Liver (tissue), 8 donors: ENCODE measurements at regions not wholly inside any gene's neighbourhood (a gene's known extent, or its start where the extent isn't known, plus 50 kb on each side); places are given as distances from the start of the nearest gene placed in this dataset.

Experiments
- DNase-seq: peaks from one replicate; pipeline ENCODE4 v3.0.0-alpha.2; 2017; ENCODE audit warnings: low spot score
- H3K27ac ChIP-seq, 2 donors: one replicate each; pipeline ENCODE4 v1.7.0; 2013; ENCODE audit warnings: inconsistent platforms in 2 of 2, low read length in 2 of 2, control low read depth in 1 of 2, low read depth in 1 of 2, mild to moderate bottlenecking in 1 of 2
- H3K27me3 ChIP-seq, 4 donors: one replicate each; pipeline versions ENCODE4 v1.6.1 to v1.7.0; 2013; ENCODE audit warnings: low read length in 3 of 4, inconsistent platforms in 1 of 4, mild to moderate bottlenecking in 1 of 4, moderate library complexity in 1 of 4; ENCODE audit not compliant: control insufficient read depth in 4 of 4, insufficient read depth in 4 of 4
- H3K36me3 ChIP-seq, 4 donors: one replicate each; pipeline versions ENCODE4 v1.6.1 to v1.7.0; 2013; ENCODE audit warnings: low read length in 3 of 4, mild to moderate bottlenecking in 3 of 4, low read depth in 1 of 4, moderate library complexity in 1 of 4; ENCODE audit not compliant: control insufficient read depth in 4 of 4, insufficient read depth in 3 of 4
- H3K4me1 ChIP-seq, 4 donors: one replicate each; pipeline versions ENCODE4 v1.6.1 to v1.7.0; 2013; ENCODE audit warnings: low read length in 3 of 4, mild to moderate bottlenecking in 3 of 4, moderate library complexity in 1 of 4; ENCODE audit not compliant: control insufficient read depth in 4 of 4, insufficient read depth in 4 of 4
- H3K4me3 ChIP-seq, 3 donors: one replicate each; pipeline versions ENCODE4 v1.6.1 to v1.7.0; 2013; ENCODE audit warnings: low read length in 3 of 3, control low read depth in 1 of 3, low read depth in 1 of 3, mild to moderate bottlenecking in 1 of 3
- H3K9ac ChIP-seq, 2 donors: one replicate each; pipeline ENCODE4 v1.7.0; 2013; ENCODE audit warnings: low read length in 2 of 2, mild to moderate bottlenecking in 2 of 2, moderate library complexity in 2 of 2, control low read depth in 1 of 2, low read depth in 1 of 2
- H3K9me3 ChIP-seq, 4 donors: one replicate each; pipeline versions ENCODE4 v1.6.1 to v1.7.0; 2013; ENCODE audit warnings: low read length in 3 of 4; ENCODE audit not compliant: control insufficient read depth in 4 of 4
- ATF3 ChIP-seq: IDR thresholded peaks from 2 replicates; pipeline ENCODE4 v1.6.1; 2016; ENCODE audit warnings: antibody characterized with exemption
- CTCF ChIP-seq: fragments of 150-350 bp; IDR thresholded peaks from 2 replicates; pipeline ENCODE4 v1.5.1; 2017; ENCODE audit warnings: improper control_type of control experiment, low read depth, low read length; ENCODE audit not compliant: missing input control
- EGR1 ChIP-seq, 2 donors: IDR thresholded peaks; 2 replicates each; pipeline ENCODE4 v1.6.1; 2016 to 2018; ENCODE audit warnings: antibody characterized with exemption in 2 of 2, low read depth in 2 of 2
- FOXA1 ChIP-seq: IDR thresholded peaks from 2 replicates; pipeline ENCODE4 v1.6.1; 2016; ENCODE audit warnings: antibody characterized with exemption
- FOXA2 ChIP-seq: IDR thresholded peaks from 2 replicates; pipeline ENCODE4 v1.6.1; 2016; ENCODE audit warnings: antibody characterized with exemption
- GABPA ChIP-seq, 2 donors: IDR thresholded peaks in 1 of 2; conservative IDR thresholded peaks in 1 of 2; 2 replicates each; pipeline ENCODE4 v1.6.1; 2016; ENCODE audit warnings: antibody characterized with exemption in 2 of 2, mild to moderate bottlenecking in 1 of 2, moderate library complexity in 1 of 2
- HNF4A ChIP-seq, 2 donors: conservative IDR thresholded peaks; 2 replicates each; pipeline ENCODE4 v1.6.1; 2016; ENCODE audit warnings: antibody characterized with exemption in 2 of 2, mild to moderate bottlenecking in 2 of 2
- HNF4G ChIP-seq: IDR thresholded peaks from 2 replicates; pipeline ENCODE4 v1.6.1; 2016; ENCODE audit warnings: antibody characterized with exemption
- JUND ChIP-seq, 2 donors: IDR thresholded peaks; 2 replicates each; pipeline ENCODE4 v1.6.1; 2016; ENCODE audit warnings: antibody characterized with exemption in 2 of 2
- MAX ChIP-seq: IDR thresholded peaks from 2 replicates; pipeline ENCODE4 v1.6.1; 2016; ENCODE audit warnings: antibody characterized with exemption
- NR2F2 ChIP-seq: IDR thresholded peaks from 2 replicates; pipeline ENCODE4 v1.6.1; 2016; ENCODE audit warnings: antibody characterized with exemption
- RAD21 ChIP-seq, 2 donors: IDR thresholded peaks; 2 replicates each; pipeline ENCODE4 v1.6.1; 2016; ENCODE audit warnings: antibody characterized with exemption in 2 of 2, mild to moderate bottlenecking in 2 of 2
- REST ChIP-seq: IDR thresholded peaks from 2 replicates; pipeline ENCODE4 v1.6.1; 2016; ENCODE audit warnings: antibody characterized with exemption, mild to moderate bottlenecking
- RXRA ChIP-seq, 2 donors: IDR thresholded peaks; 2 replicates each; pipeline ENCODE4 v1.6.1; 2017 to 2018; ENCODE audit warnings: antibody characterized with exemption in 2 of 2, mild to moderate bottlenecking in 1 of 2
- SP1 ChIP-seq: IDR thresholded peaks from 2 replicates; pipeline ENCODE4 v1.6.1; 2018; ENCODE audit warnings: antibody characterized with exemption, mild to moderate bottlenecking
- TAF1 ChIP-seq: conservative IDR thresholded peaks from 2 replicates; pipeline ENCODE4 v1.6.1; 2016; ENCODE audit warnings: antibody characterized with exemption, mild to moderate bottlenecking
- YY1 ChIP-seq: IDR thresholded peaks from 2 replicates; pipeline ENCODE4 v1.6.1; 2016; ENCODE audit warnings: antibody characterized with exemption, mild to moderate bottlenecking
- ZBTB33 ChIP-seq: IDR thresholded peaks from 2 replicates; pipeline ENCODE4 v1.6.1; 2016; ENCODE audit warnings: antibody characterized with exemption
- WGBS: extraction: QIAGEN DNeasy Blood & Tissue Kit; methylation state at CpG from one replicate; pipeline ENCODE4 v1.1.7; 2013; 5-methylcytosine and 5-hydroxymethylcytosine counted together
- donor health status: healthy.
- donor health status: healthy.
- donor health status: healthy.
- donor health status: healthy.
- donor health status: healthy.

- 66% methylated on average over 4 of the region's 4 CpGs for WGBS
- Histone ChIP-seq H3K36me3 (no peaks in the 10 kb centered on the region), H3K27me3 (peaks cover 0 to 8% (median 0%) of the 10 kb centered on the region in 4 donors), H3K4me1 (peaks cover 0 to 8% (median 3%) of the 10 kb centered on the region in 4 donors), H3K9me3 (no peaks in the 10 kb centered on the region), H3K27ac (no peak overlapping the region), H3K4me3 (no peak overlapping the region), H3K9ac (no peak overlapping the region)
- no peak for TF ChIP-seq RAD21 (IDR thresholded peaks at IDR 0.05)
- TF ChIP-seq HNF4G, result no peak
- TF ChIP-seq ATF3, result no peak
- TF ChIP-seq TAF1, result no peak
- TF ChIP-seq ZBTB33, result no peak
- no peak for TF ChIP-seq RXRA (IDR thresholded peaks at IDR 0.05)
- TF ChIP-seq CTCF, result no peak
- no peak for TF ChIP-seq EGR1 (IDR thresholded peaks at IDR 0.05; ENCODE audit: low read depth in 2 of 2)
- TF ChIP-seq YY1, result no peak
- TF ChIP-seq GABPA (IDR thresholded peaks at IDR 0.05 in 1 of 2, conservative IDR thresholded peaks at IDR 0.05 in 1 of 2), result no peak
- no peak for TF ChIP-seq REST
- TF ChIP-seq NR2F2, result no peak
- no peak for TF ChIP-seq HNF4A (conservative IDR thresholded peaks at IDR 0.05)
- TF ChIP-seq JUND (IDR thresholded peaks at IDR 0.05), result no peak
- TF ChIP-seq SP1, result no peak
- no peak for TF ChIP-seq MAX
- TF ChIP-seq FOXA2, result no peak
- TF ChIP-seq FOXA1, result no peak
- no peak for DNase-seq
These were observed 92.5 kb upstream of the CD82 start for GRCh38 chr11:44472916-44473315.
